Mucosa of descending colon (tissue), 3 donors: ENCODE measurements at regions not wholly inside any gene's neighbourhood (a gene's known extent, or its start where the extent isn't known, plus 50 kb on each side); places are given as distances from the start of the nearest gene placed in this dataset.

Source experiments
- ATAC-seq: fragments of 200-7000 bp; cut with Tn5 transposase; one replicate; pipeline ENCODE4 v1.9.1; 2020; ENCODE audit warnings: mild to moderate bottlenecking, moderate library complexity
- DNase-seq, 3 donors: peaks; one replicate each; pipeline ENCODE4 v3.0.0-alpha.2; 2020
- H3K36me3 ChIP-seq: fragments of 200-600 bp; one replicate; pipeline ENCODE4 v1.8.0; 2021; ENCODE audit warnings: low read depth, mild to moderate bottlenecking
- H3K4me1 ChIP-seq: fragments of 200-600 bp; one replicate; pipeline ENCODE4 v1.8.0; 2021; ENCODE audit warnings: low read depth, mild to moderate bottlenecking
- H3K4me3 ChIP-seq: fragments of 200-600 bp; one replicate; pipeline ENCODE4 v1.8.0; 2021; ENCODE audit warnings: mild to moderate bottlenecking
- H3K9me3 ChIP-seq: fragments of 200-600 bp; one replicate; pipeline ENCODE4 v1.8.0; 2021; ENCODE audit warnings: mild to moderate bottlenecking
- intact Hi-C, 2 donors: fragments of 100-400 bp; cut with DNase I in 1 of 2; cut with micrococcal nuclease in 1 of 2; formaldehyde crosslinking; loops; one replicate each; pipeline versions ENCODE4 v1.11.0 to v1.11.1; 2022; cut with DNase I, micrococcal nuclease
- TF ChIP-seq, protein P1 (sequence below): fragments of 200-600 bp; IDR thresholded peaks from one replicate; pipeline ENCODE4 v1.8.0; 2022; ENCODE audit warnings: antibody characterized with exemption, mild to moderate bottlenecking
- donor health status: DM: no; HTN: no; CAD: no; lungs with moderate emphysema.
- donor health status: DM: no; HTN: no; CAD: no.
- donor health status: DM: no; HTN: yes; CAD: no.

DNA sequence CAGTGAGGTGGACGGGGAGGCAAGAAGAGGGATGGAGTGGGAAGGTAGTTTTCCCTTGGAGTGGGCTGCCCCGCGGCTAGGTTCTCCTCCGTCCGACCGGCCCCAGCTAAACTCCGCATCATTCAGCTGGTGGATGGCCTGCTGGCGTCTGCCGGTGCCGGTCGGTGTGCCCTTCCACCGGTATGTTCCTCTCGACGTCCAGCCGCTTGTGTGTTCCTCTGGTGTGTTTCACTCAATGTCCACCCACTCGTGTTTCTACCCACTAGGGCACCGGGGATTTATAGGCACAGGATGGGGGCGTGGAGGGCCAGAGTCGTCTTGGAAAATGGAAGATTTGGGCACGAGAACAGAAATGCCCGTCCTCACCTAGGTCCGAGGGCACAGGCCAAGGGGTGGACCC is 931.7 kb upstream of the B3GALT2 start:
- intact Hi-C loops: no loop called here
- ATAC-seq: no peak
- TF ChIP-seq, protein P1, sequence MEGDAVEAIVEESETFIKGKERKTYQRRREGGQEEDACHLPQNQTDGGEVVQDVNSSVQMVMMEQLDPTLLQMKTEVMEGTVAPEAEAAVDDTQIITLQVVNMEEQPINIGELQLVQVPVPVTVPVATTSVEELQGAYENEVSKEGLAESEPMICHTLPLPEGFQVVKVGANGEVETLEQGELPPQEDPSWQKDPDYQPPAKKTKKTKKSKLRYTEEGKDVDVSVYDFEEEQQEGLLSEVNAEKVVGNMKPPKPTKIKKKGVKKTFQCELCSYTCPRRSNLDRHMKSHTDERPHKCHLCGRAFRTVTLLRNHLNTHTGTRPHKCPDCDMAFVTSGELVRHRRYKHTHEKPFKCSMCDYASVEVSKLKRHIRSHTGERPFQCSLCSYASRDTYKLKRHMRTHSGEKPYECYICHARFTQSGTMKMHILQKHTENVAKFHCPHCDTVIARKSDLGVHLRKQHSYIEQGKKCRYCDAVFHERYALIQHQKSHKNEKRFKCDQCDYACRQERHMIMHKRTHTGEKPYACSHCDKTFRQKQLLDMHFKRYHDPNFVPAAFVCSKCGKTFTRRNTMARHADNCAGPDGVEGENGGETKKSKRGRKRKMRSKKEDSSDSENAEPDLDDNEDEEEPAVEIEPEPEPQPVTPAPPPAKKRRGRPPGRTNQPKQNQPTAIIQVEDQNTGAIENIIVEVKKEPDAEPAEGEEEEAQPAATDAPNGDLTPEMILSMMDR: no peak
- H3K4me1 ChIP-seq: no peaks in the 10 kb centered on the region
- peak in 1 of 3 donors; percentile 37 for DNase-seq
- no peaks in the 10 kb centered on the region for H3K36me3 ChIP-seq
- H3K9me3 ChIP-seq: no peaks in the 10 kb centered on the region
- no peak overlapping the region for H3K4me3 ChIP-seq

DNA sequence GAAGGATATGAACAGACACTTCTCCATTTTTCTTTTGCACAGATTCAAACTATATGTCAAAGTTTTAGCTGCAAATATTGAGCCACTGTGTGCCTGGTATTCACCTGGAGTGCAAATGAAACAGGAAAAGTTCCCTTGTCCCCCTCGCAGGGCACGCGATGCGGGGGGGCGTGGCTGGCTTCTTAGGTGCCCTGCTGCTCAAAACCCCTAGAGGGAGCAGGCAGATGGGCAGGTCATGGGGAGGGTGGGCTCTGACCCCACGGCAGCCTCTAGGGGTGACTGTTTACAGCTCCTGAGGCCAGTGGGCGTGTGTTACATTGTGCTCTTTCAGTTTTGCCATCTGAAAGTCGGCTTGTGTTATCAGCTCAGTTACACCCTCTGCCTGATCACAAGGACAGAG is 931.2 kb upstream of the B3GALT2 start:
- TF ChIP-seq, protein P1: no peak
- no peaks in the 10 kb centered on the region for H3K9me3 ChIP-seq
- intact Hi-C loops: no loop called here
- H3K4me3 ChIP-seq: no peak overlapping the region
- no peak for ATAC-seq
- H3K4me1 ChIP-seq: no peaks in the 10 kb centered on the region
- peak in 1 of 3 donors; percentile 15 for DNase-seq
- no peaks in the 10 kb centered on the region for H3K36me3 ChIP-seq

DNA sequence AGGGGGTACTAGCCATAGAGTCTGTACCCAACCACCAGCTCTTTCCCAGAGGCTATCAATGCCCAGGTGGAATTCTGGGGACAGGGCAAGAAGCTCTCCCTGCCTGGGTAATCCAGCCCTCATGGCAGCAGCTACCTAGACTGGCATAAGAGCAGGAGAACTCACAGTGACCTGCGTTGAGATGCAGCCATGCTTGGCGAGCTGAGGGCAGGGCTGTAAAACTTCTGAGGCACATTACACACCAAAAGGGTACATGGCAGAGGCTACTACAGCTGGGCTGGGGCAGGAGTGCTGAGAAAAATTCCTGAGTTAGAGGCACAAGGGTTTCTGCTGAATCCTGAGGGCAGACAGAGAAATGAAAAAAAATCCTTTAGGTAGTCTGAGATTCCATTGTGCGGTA is 927.9 kb upstream of the B3GALT2 start:
- ATAC-seq (no peak), DNase-seq (no peak)
- H3K4me1 ChIP-seq: no peaks in the 10 kb centered on the region
- H3K36me3 ChIP-seq: no peaks in the 10 kb centered on the region
- H3K4me3 ChIP-seq: no peak overlapping the region
- TF ChIP-seq, protein P1: no peak
- H3K9me3 ChIP-seq: no peaks in the 10 kb centered on the region
- intact Hi-C loops: no loop called here

DNA sequence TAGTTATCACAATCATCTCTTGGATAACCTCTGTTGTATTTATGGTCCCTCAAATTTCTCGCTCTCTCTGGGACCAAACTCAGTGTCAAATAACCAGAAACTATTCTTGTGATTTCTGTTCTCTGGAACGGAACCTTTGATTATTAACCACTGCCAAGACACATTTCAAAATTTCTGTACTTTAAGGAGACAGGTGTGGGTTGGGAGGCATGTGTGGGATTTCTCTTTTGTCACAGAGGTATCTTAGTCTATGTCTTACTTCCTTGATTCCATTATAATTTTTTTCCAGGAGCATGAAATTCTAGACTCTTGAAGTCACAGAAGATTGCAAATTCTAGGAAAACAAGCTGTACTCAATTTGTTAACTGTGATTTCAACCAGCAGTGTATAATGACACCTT is 919.0 kb upstream of the B3GALT2 start:
- TF ChIP-seq, protein P1: no peak
- intact Hi-C loops: no loop called here
- DNase-seq (no peak), ATAC-seq (no peak)
- no peaks in the 10 kb centered on the region for H3K36me3 ChIP-seq
- H3K4me1 ChIP-seq: no peaks in the 10 kb centered on the region
- no peaks in the 10 kb centered on the region for H3K9me3 ChIP-seq
- no peak overlapping the region for H3K4me3 ChIP-seq

DNA sequence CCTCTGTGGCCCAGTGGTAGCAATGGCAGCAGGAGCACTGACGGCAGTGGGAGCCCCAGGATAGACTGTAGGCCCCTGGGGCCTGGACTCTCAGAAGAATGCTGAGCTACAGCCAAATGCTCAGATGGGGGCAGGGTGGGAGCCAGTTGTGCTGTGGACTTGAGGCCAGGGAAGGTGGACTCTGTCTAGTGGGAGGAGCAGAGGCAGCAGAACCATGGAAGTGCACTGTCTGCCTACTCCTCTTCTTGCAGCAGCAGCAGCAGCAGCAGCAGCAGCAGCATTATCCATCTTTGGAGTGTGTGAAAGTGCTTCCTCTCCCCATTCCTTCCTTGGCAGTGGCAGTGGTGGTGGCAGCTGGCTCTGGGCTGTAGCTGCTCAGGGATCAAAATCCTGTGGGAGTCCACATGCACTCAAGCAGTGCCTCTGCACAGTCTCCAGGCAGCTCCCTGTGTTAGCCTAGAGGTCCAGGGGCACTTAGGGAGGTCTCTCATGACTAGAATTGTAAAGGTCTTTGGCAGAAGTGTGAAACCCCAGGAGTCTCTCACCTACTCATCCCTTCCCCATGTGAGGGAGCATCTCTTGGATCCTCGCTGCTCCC is 917.9 kb upstream of the B3GALT2 start:
- Histone ChIP-seq H3K4me3 (no peak overlapping the region), H3K4me1 (no peaks in the 10 kb centered on the region), H3K36me3 (no peaks in the 10 kb centered on the region), H3K9me3 (no peaks in the 10 kb centered on the region)
- TF ChIP-seq, protein P1: no peak
- intact Hi-C loops: no loop called here
- ATAC-seq: no peak
- no peak for DNase-seq
